GM12878 (cell line): ENCODE measurements at regions not wholly inside any gene's neighbourhood (a gene's known extent, or its start where the extent isn't known, plus 50 kb on each side); places are given as distances from the start of the nearest gene placed in this dataset.

ENCODE experiments used
- ATAC-seq: fragments of 200-7000 bp; cut with Tn5 transposase; 3 replicates; pipeline ENCODE4 v1.9.1; 2020; ENCODE audit warnings: mild to moderate bottlenecking, moderate library complexity
- BruUV-seq: library from RNA; stranded (reverse); fragments of 400-500 nt; replicated peaks from 2 replicates; lab custom pipeline; 2021; lab: Mats Ljungman, UMichigan
- CTCF ChIA-PET: fragments of 300-600 bp; sonication (Branson Sonifier 250); formaldehyde crosslinking; extraction: SDS; loops from one replicate; lab custom pipeline; 2021; ENCODE audit warnings: inconsistent platforms; lab: Yijun Ruan, JAX
- POLR2A ChIA-PET: fragments of 350-600 bp; formaldehyde crosslinking; extraction: SDS; loops from one replicate; lab custom pipeline; 2021; ENCODE audit warnings: inconsistent platforms; lab: Charles Lee
- RAD21 ChIA-PET: fragments of 300-600 bp; sonication (Branson Sonifier 250); formaldehyde crosslinking; loops from one replicate; lab custom pipeline; 2023; ENCODE audit warnings: antibody characterized with exemption; ENCODE audit not compliant: unreplicated experiment; lab: Charles Lee
- SMC1A ChIA-PET: fragments of 300-600 bp; sonication (Branson Sonifier 250); formaldehyde crosslinking; loops from one replicate; lab custom pipeline; 2023; ENCODE audit not compliant: unreplicated experiment, uncharacterized antibody; lab: Charles Lee
- DNase-seq: peaks from one replicate; pipeline ENCODE4 v3.0.0-alpha.2; 2011; ENCODE audit warnings: low read depth, low spot score
- FAIRE-seq: peaks from 3 replicates; lab custom pipeline; 2011; peaks lifted over from hg19 to GRCh38; lab: Jason Lieb, UNC
- H2AFZ ChIP-seq: 2 replicates; pipeline ENCODE4 v1.6.0; 2011; ENCODE audit warnings: low read depth, low read length, control low read depth; ENCODE audit not compliant: control insufficient read depth
- H3K27ac ChIP-seq: 2 replicates; pipeline ENCODE4 v1.5.1; 2011; ENCODE audit warnings: control low read depth; ENCODE audit not compliant: control insufficient read depth, insufficient read depth
- H3K27me3 ChIP-seq, 2 experiments: replicated peaks in 1 of 2; 2 replicates each; pipeline versions ENCODE4 v1.6.0 to v1.6.1; 2011; ENCODE audit warnings: low read length in 1 of 2; ENCODE audit not compliant: control insufficient read depth in 2 of 2, insufficient read depth in 2 of 2
- H3K36me3 ChIP-seq, 2 experiments: 2 replicates each; pipeline ENCODE4 v1.5.1; 2011; ENCODE audit warnings: low read length in 1 of 2; ENCODE audit not compliant: control insufficient read depth in 2 of 2, insufficient read depth in 2 of 2
- H3K4me1 ChIP-seq: 2 replicates; pipeline ENCODE4 v1.6.1; 2011; ENCODE audit warnings: mild to moderate bottlenecking, low read length, moderate library complexity, mixed read lengths; ENCODE audit not compliant: control insufficient read depth, insufficient read depth
- H3K4me2 ChIP-seq: 2 replicates; pipeline ENCODE4 v1.6.0; 2011; ENCODE audit warnings: control low read depth; ENCODE audit not compliant: control insufficient read depth, insufficient read depth
- H3K4me3 ChIP-seq: fragments of 200-600 bp; sonication (generic); 2 replicates; pipeline ENCODE4 v1.5.1; 2016
- H3K79me2 ChIP-seq: 2 replicates; pipeline ENCODE4 v1.6.0; 2011; ENCODE audit warnings: low read length; ENCODE audit not compliant: control insufficient read depth, insufficient read depth
- H3K9ac ChIP-seq: 2 replicates; pipeline ENCODE4 v1.8.0; 2011; ENCODE audit warnings: low read length, control low read depth, mixed read lengths; ENCODE audit not compliant: control insufficient read depth, insufficient read depth
- H3K9me3 ChIP-seq: replicated peaks from 3 replicates; pipeline ENCODE4 v1.5.1; 2011; ENCODE audit warnings: mild to moderate bottlenecking, low read length; ENCODE audit not compliant: control insufficient read depth, insufficient read depth
- H4K20me1 ChIP-seq: 2 replicates; pipeline ENCODE4 v1.6.0; 2011; ENCODE audit not compliant: control insufficient read depth, insufficient read depth
- BCLAF1 ChIP-seq: fragments of 450-650 bp; IDR thresholded peaks from 2 replicates; pipeline ENCODE4 v1.6.1; 2017; ENCODE audit warnings: antibody characterized with exemption, mild to moderate bottlenecking, moderate library complexity
- IKZF2 ChIP-seq, 2 experiments: fragments of 450-650 bp; IDR thresholded peaks; 2 replicates each; pipeline ENCODE4 v1.6.1; 2017; ENCODE audit warnings: mild to moderate bottlenecking in 2 of 2, moderate library complexity in 2 of 2
- LARP7 ChIP-seq: fragments of 450-650 bp; IDR thresholded peaks from 2 replicates; pipeline ENCODE4 v1.6.1; 2017; ENCODE audit warnings: mild to moderate bottlenecking
- PAX5 ChIP-seq: IDR thresholded peaks from 2 replicates; pipeline ENCODE4 v1.6.1; 2011; ENCODE audit warnings: low read depth, low read length, borderline replicate concordance
- POLR2AphosphoS5 ChIP-seq: IDR thresholded peaks from 2 replicates; pipeline ENCODE4 v1.6.1; 2011; ENCODE audit warnings: mild to moderate bottlenecking, low read length, inconsistent platforms
- PRDM15 ChIP-seq: fragments of 450-650 bp; formaldehyde crosslinking; IDR thresholded peaks from 2 replicates; pipeline ENCODE4 v1.4.0; 2020; ENCODE audit warnings: mild to moderate bottlenecking, moderate library complexity
- RAD21 ChIP-seq: IDR thresholded peaks from 2 replicates; pipeline ENCODE4 v1.6.1; 2011; ENCODE audit warnings: mild to moderate bottlenecking, low read depth, low read length, moderate library complexity; ENCODE audit not compliant: insufficient read depth
- RFX5 ChIP-seq: IDR thresholded peaks from 2 replicates; pipeline ENCODE4 v1.6.1; 2011; ENCODE audit warnings: low read depth, low read length, improper control_type of control experiment
- TAF1 ChIP-seq: IDR thresholded peaks from 2 replicates; pipeline ENCODE4 v1.6.1; 2011; ENCODE audit warnings: mild to moderate bottlenecking, low read depth, low read length, borderline replicate concordance
- USF2 ChIP-seq: IDR thresholded peaks from 2 replicates; pipeline ENCODE4 v1.6.1; 2011; ENCODE audit warnings: low read depth, low read length, improper control_type of control experiment, borderline replicate concordance
- ZBTB33 ChIP-seq: fragments of 450-650 bp; IDR thresholded peaks from 2 replicates; pipeline ENCODE4 v1.6.1; 2017; ENCODE audit warnings: mild to moderate bottlenecking
- ZSCAN29 ChIP-seq: fragments of 450-650 bp; IDR thresholded peaks from 2 replicates; pipeline ENCODE4 v1.6.1; 2017; ENCODE audit warnings: mild to moderate bottlenecking, moderate library complexity
- WGBS: methylation state at CpG from one replicate; pipeline ENCODE4 v1.1.6; 2016; ENCODE audit warnings: low lambda C conversion rate; ENCODE audit not compliant: insufficient replicate concordance, insufficient coverage; ENCODE audit errors: missing lambda C conversion rate; 5-methylcytosine and 5-hydroxymethylcytosine counted together
- in situ Hi-C: fragments of 300-500 bp; cut with MboI; formaldehyde crosslinking; loops from 9 replicates; pipeline ENCODE4 v1.14.3; 2018; ENCODE audit warnings: mixed read lengths
- intact Hi-C: fragments of 100-400 bp; cut with micrococcal nuclease; formaldehyde crosslinking; loops from one replicate; pipeline ENCODE4 v1.14.2; 2022; ENCODE audit not compliant: unreplicated experiment

GRCh38 chr2:196437626-196438025, 201.9 kb upstream of the CCDC150 start:
- FAIRE-seq (no peak), DNase-seq (no peak)
- CTCF ChIA-PET = interaction anchor here (0.5 to 2.8 kb wide), 3 partner anchors 16 to 520 kb away, joined by 4 to 15 read pairs (median 5); no protein-coding TSS in a partner anchor
- H3K27ac ChIP-seq = no peak overlapping the region
- BruUV-seq = no TSS peak
- no peak for TF ChIP-seq IKZF2 (IDR thresholded peaks at IDR 0.05)
- no peak for TF ChIP-seq POLR2AphosphoS5
- TF ChIP-seq PRDM15 (CRISPR knock-in tag) = no peak
- no peak for TF ChIP-seq PAX5
- TF ChIP-seq ZBTB33 = no peak
- no peak for TF ChIP-seq USF2
- no peak for TF ChIP-seq BCLAF1
- no peak for TF ChIP-seq TAF1
- TF ChIP-seq ZSCAN29 = no peak
- TF ChIP-seq RFX5 = no peak
- TF ChIP-seq RAD21 = no peak
- TF ChIP-seq LARP7 = no peak
- TF ChIP-seq, all 136 proteins: peak for 0
- intact Hi-C loops (no loop called here), in situ Hi-C loops (no loop called here)
- H2AFZ ChIP-seq = no peak overlapping the region
- SMC1A ChIA-PET = interaction anchor here (1.3 to 2.7 kb wide), 3 partner anchors 8 to 359 kb away, joined by 4 to 13 read pairs (median 12); no protein-coding TSS in a partner anchor
- H3K4me2 ChIP-seq = no peak overlapping the region
- ATAC-seq = no peak
- POLR2A ChIA-PET = interaction anchor here (1.4 to 2.0 kb wide), 3 partner anchors 8 to 24 kb away, joined by 3 to 5 read pairs (median 5); no protein-coding TSS in a partner anchor
- H3K4me1 ChIP-seq = peaks cover 17% of the 10 kb centered on the region
- no peak overlapping the region for H3K9ac ChIP-seq
- H3K27me3 ChIP-seq = no peaks in the 10 kb centered on the region
- no peak overlapping the region for H3K4me3 ChIP-seq
- H3K9me3 ChIP-seq = no peaks in the 10 kb centered on the region
- no peaks in the 10 kb centered on the region for H4K20me1 ChIP-seq
- no peaks in the 10 kb centered on the region for H3K36me3 ChIP-seq
- RAD21 ChIA-PET = interaction anchor here (1.9 kb wide), 1 partner anchor 61 kb away, joined by 5 read pairs; no protein-coding TSS in a partner anchor
- 81% methylated on average over 6 of the region's 6 CpGs for WGBS
- H3K79me2 ChIP-seq = no peaks in the 10 kb centered on the region
